WTC11 (cell line): ENCODE measurements at regions not wholly inside any gene's neighbourhood (a gene's known extent, or its start where the extent isn't known, plus 50 kb on each side); places are given as distances from the start of the nearest gene placed in this dataset.
"Not testable (repeated sequence)": the region's sequence is repeated elsewhere in the genome, so short reads cannot be mapped to it uniquely, and the experiment has no call there.

Experiments used
- ATAC-seq: fragments of 200-7000 bp; cut with Tn5 transposase; 2 replicates; pipeline ENCODE4 v1.10.0; 2021; ENCODE audit warnings: mild to moderate bottlenecking, moderate library complexity
- CTCF ChIA-PET: fragments of 300-600 bp; sonication (Branson Sonifier 250); formaldehyde crosslinking; loops from one replicate; lab custom pipeline; 2021; ENCODE audit warnings: antibody characterized with exemption; lab: Charles Lee
- POLR2A ChIA-PET: fragments of 350-600 bp; sonication (Branson Sonifier 250); formaldehyde crosslinking; loops from one replicate; lab custom pipeline; 2021; ENCODE audit warnings: antibody characterized with exemption; lab: Charles Lee
- DNase-seq: peaks from one replicate; pipeline ENCODE4 v3.0.0; 2021; ENCODE audit warnings: low spot score
- H3K27ac Mint-ChIP-seq: 2 replicates; pipeline ENCODE4 v1.8.0; 2021; ENCODE audit warnings: mixed read lengths
- H3K27me3 Mint-ChIP-seq: 2 replicates; pipeline ENCODE4 v1.8.0; 2021; ENCODE audit warnings: low read depth, mild to moderate bottlenecking, moderate library complexity, mixed read lengths
- H3K36me3 Mint-ChIP-seq: 2 replicates; pipeline ENCODE4 v1.8.0; 2021; ENCODE audit warnings: mixed read lengths
- H3K4me1 Mint-ChIP-seq: 2 replicates; pipeline ENCODE4 v1.8.0; 2022; ENCODE audit warnings: mixed read lengths
- H3K4me3 Mint-ChIP-seq: 2 replicates; pipeline ENCODE4 v1.8.0; 2021; ENCODE audit warnings: mild to moderate bottlenecking, moderate library complexity, mixed read lengths
- H3K9me3 Mint-ChIP-seq: 2 replicates; pipeline ENCODE4 v1.8.0; 2021; ENCODE audit warnings: mixed read lengths
- CBFB ChIP-seq: sonication (generic); formaldehyde crosslinking; IDR thresholded peaks from 2 replicates; pipeline ENCODE4 v1.8.1; 2022; ENCODE audit warnings: mild to moderate bottlenecking, low read depth, missing genetic modification reagents
- EMX1 ChIP-seq: fragments of 250-450 bp; sonication (Bioruptor Pico); IDR thresholded peaks from 2 replicates; pipeline ENCODE4 v1.8.0; 2021; ENCODE audit warnings: mild to moderate bottlenecking
- OVOL2 ChIP-seq: fragments of 250-450 bp; sonication (Bioruptor Pico); IDR thresholded peaks from 2 replicates; pipeline ENCODE4 v1.9.0; 2021; ENCODE audit warnings: mild to moderate bottlenecking, borderline replicate concordance
- SMAD3 ChIP-seq: sonication (generic); formaldehyde crosslinking; IDR thresholded peaks from 2 replicates; pipeline ENCODE4 v1.8.0; 2022; ENCODE audit warnings: missing genetic modification reagents, mild to moderate bottlenecking, borderline replicate concordance
- TEAD1 ChIP-seq: sonication (generic); formaldehyde crosslinking; IDR thresholded peaks from 2 replicates; pipeline ENCODE4 v1.8.0; 2022; ENCODE audit warnings: mild to moderate bottlenecking, missing genetic modification reagents
- ZBTB21 ChIP-seq: sonication (generic); formaldehyde crosslinking; IDR thresholded peaks from 2 replicates; pipeline ENCODE4 v1.8.1; 2023; ENCODE audit warnings: mild to moderate bottlenecking, missing genetic modification reagents, borderline replicate concordance
- ZNF138 ChIP-seq: sonication (generic); formaldehyde crosslinking; conservative IDR thresholded peaks from 2 replicates; pipeline ENCODE4 v1.8.1; 2022; ENCODE audit warnings: mild to moderate bottlenecking, moderate library complexity, missing genetic modification reagents
- ZNF396 ChIP-seq: fragments of 250-450 bp; sonication (Bioruptor Pico); IDR thresholded peaks from 2 replicates; pipeline ENCODE4 v1.8.0; 2021; ENCODE audit warnings: mild to moderate bottlenecking, moderate library complexity, borderline replicate concordance
- TF ChIP-seq, protein P1 (sequence below): sonication (generic); formaldehyde crosslinking; IDR thresholded peaks from 2 replicates; pipeline ENCODE4 v1.8.0; 2022; ENCODE audit warnings: missing genetic modification reagents
- TF ChIP-seq, protein P2 (sequence below): sonication (generic); formaldehyde crosslinking; IDR thresholded peaks from 2 replicates; pipeline ENCODE4 v1.8.1; 2023; ENCODE audit warnings: mild to moderate bottlenecking, missing genetic modification reagents
- TF ChIP-seq, protein P3 (sequence below): sonication (generic); formaldehyde crosslinking; IDR thresholded peaks from 2 replicates; pipeline ENCODE4 v1.8.0; 2022; ENCODE audit warnings: mild to moderate bottlenecking, missing genetic modification reagents
- TF ChIP-seq, protein P4 (sequence below): sonication (generic); formaldehyde crosslinking; IDR thresholded peaks from 2 replicates; pipeline ENCODE4 v1.8.1; 2022; ENCODE audit warnings: missing genetic modification reagents, borderline replicate concordance
- TF ChIP-seq, protein P5 (sequence below): sonication (generic); formaldehyde crosslinking; IDR thresholded peaks from 2 replicates; pipeline ENCODE4 v1.8.1; 2023; ENCODE audit warnings: mild to moderate bottlenecking, missing genetic modification reagents, moderate library complexity

DNA sequence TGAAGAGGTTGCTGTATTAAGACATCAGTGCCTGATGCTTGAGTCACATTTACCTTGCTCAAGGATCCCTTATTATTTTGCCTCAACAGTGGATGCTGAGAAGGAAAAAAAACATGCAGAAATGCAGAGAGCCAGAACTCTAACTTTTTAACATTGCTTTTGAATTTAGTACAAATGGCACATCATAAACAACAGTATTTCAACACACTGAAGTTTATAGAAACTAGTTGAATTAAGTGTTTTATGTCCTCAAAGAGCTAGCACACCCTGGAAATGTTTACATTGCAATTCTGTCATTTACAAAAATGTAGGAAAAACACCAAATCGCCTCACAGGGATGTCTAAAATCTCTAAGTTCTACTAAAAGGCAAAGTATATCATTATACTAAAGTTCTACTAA is 69.5 kb upstream of the BLTP1 start:
- CTCF ChIA-PET, result no interaction called here
- no peak for ATAC-seq
- POLR2A ChIA-PET, result no interaction called here

DNA sequence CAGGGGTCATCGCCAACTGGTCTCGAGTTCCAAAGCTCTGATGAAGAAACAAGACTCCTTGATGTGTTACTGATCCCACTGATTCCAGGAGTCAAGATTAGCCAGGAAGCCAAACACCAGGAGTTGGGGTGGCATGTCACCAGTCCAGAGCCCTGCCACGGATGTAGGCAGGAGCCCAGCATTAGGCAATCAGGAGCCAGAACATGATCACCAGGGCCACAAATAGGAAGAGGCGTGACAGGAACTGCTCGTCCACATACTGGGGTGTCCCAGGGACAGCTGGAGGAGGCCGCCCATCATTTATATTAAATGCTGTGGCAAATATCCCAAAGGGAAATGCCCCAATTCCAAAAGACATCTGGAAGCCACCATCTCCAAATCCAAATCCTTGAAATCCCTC is 74.5 kb upstream of the BLTP1 start:
- DNase-seq, H3K4me1 Mint-ChIP-seq, ATAC-seq, H3K36me3 Mint-ChIP-seq, CTCF ChIA-PET, H3K9me3 Mint-ChIP-seq, H3K27me3 Mint-ChIP-seq, H3K27ac Mint-ChIP-seq, H3K4me3 Mint-ChIP-seq: not testable (repeated sequence)
- POLR2A ChIA-PET, result interaction anchor here (0.7 kb wide), 1 partner anchor 228 kb away, joined by 4 read pairs; no protein-coding TSS in a partner anchor

More for the DNA sequence above, 69.5 kb upstream of the BLTP1 start:
- no peak for TF ChIP-seq OVOL2 (CRISPR knock-in tag)
- DNase-seq, result no peak
- no peaks in the 10 kb centered on the region; the same call in 1 of the 2 replicates for H3K27me3 Mint-ChIP-seq
- no peak overlapping the region for H3K4me3 Mint-ChIP-seq
- H3K27ac Mint-ChIP-seq, result no peak overlapping the region
- no peaks in the 10 kb centered on the region for H3K36me3 Mint-ChIP-seq
- H3K9me3 Mint-ChIP-seq, result peaks cover 8% of the 10 kb centered on the region
- peaks cover 17% of the 10 kb centered on the region for H3K4me1 Mint-ChIP-seq

DNA sequence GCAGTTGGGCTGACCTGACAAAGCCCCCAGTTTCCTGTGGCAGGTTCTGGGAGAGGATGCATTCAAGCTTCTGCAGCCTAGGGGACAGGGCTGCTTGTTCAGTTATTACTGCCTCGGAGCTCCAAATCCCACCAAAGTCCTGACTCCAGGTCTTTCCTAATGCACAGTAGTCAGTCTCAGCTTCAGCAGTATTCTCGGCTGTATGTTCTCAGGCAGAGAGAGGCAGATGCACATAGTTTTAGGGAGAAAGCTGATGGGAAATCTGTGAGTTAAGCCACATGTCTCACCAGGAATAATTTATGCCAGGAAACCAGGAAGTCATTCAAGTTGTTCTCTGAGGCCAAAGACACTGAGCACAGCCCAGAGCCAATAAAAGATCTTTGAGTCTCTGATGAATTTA is 75.3 kb upstream of the BLTP1 start:
- not testable (repeated sequence) for H3K4me1 Mint-ChIP-seq, H3K36me3 Mint-ChIP-seq, DNase-seq, H3K4me3 Mint-ChIP-seq, H3K9me3 Mint-ChIP-seq, H3K27me3 Mint-ChIP-seq
- ATAC-seq, result peak; percentile 84
- peak overlapping the region; percentile 60; the same call in 1 of the 2 replicates for H3K27ac Mint-ChIP-seq
- TF ChIP-seq, protein P1, sequence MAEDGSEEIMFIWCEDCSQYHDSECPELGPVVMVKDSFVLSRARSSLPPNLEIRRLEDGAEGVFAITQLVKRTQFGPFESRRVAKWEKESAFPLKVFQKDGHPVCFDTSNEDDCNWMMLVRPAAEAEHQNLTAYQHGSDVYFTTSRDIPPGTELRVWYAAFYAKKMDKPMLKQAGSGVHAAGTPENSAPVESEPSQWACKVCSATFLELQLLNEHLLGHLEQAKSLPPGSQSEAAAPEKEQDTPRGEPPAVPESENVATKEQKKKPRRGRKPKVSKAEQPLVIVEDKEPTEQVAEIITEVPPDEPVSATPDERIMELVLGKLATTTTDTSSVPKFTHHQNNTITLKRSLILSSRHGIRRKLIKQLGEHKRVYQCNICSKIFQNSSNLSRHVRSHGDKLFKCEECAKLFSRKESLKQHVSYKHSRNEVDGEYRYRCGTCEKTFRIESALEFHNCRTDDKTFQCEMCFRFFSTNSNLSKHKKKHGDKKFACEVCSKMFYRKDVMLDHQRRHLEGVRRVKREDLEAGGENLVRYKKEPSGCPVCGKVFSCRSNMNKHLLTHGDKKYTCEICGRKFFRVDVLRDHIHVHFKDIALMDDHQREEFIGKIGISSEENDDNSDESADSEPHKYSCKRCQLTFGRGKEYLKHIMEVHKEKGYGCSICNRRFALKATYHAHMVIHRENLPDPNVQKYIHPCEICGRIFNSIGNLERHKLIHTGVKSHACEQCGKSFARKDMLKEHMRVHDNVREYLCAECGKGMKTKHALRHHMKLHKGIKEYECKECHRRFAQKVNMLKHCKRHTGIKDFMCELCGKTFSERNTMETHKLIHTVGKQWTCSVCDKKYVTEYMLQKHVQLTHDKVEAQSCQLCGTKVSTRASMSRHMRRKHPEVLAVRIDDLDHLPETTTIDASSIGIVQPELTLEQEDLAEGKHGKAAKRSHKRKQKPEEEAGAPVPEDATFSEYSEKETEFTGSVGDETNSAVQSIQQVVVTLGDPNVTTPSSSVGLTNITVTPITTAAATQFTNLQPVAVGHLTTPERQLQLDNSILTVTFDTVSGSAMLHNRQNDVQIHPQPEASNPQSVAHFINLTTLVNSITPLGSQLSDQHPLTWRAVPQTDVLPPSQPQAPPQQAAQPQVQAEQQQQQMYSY (CRISPR knock-in tag), result peak; percentile 90
- TF ChIP-seq, all 79 proteins: peak for 1; not testable (repeated sequence) for 78
- CTCF ChIA-PET, POLR2A ChIA-PET: not testable (repeated sequence)

DNA sequence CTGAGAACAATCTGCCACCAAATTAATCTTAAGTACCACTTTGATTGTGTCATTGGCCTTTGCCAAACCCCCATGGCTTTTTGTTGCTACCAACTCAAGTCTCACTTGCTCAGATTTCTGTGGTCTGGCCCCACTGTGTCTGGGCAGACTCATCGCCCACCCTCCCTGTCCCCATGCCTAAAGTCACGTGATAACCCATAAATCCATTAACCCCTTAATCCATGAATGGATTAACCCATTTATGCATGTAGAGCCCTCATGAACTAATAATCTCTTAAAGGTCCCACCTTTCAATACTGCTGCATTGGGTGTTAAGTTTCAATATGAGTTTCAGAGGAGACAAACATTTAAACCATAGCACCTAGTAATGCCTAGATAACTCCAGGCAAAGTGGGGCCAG is 78.5 kb upstream of the BLTP1 start:
- ChIA-PET POLR2A (no interaction called here), CTCF (no interaction called here)
- H3K9me3 Mint-ChIP-seq, result no peaks in the 10 kb centered on the region
- DNase-seq (no peak), ATAC-seq (no peak)
- no peaks in the 10 kb centered on the region for H3K36me3 Mint-ChIP-seq
- TF ChIP-seq ZBTB21, result no peak
- TF ChIP-seq, protein P2, sequence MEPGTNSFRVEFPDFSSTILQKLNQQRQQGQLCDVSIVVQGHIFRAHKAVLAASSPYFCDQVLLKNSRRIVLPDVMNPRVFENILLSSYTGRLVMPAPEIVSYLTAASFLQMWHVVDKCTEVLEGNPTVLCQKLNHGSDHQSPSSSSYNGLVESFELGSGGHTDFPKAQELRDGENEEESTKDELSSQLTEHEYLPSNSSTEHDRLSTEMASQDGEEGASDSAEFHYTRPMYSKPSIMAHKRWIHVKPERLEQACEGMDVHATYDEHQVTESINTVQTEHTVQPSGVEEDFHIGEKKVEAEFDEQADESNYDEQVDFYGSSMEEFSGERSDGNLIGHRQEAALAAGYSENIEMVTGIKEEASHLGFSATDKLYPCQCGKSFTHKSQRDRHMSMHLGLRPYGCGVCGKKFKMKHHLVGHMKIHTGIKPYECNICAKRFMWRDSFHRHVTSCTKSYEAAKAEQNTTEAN (CRISPR knock-in tag), result no peak
- no peak for TF ChIP-seq EMX1 (CRISPR knock-in tag)
- TF ChIP-seq ZNF396 (CRISPR knock-in tag), result no peak
- TF ChIP-seq, protein P3, sequence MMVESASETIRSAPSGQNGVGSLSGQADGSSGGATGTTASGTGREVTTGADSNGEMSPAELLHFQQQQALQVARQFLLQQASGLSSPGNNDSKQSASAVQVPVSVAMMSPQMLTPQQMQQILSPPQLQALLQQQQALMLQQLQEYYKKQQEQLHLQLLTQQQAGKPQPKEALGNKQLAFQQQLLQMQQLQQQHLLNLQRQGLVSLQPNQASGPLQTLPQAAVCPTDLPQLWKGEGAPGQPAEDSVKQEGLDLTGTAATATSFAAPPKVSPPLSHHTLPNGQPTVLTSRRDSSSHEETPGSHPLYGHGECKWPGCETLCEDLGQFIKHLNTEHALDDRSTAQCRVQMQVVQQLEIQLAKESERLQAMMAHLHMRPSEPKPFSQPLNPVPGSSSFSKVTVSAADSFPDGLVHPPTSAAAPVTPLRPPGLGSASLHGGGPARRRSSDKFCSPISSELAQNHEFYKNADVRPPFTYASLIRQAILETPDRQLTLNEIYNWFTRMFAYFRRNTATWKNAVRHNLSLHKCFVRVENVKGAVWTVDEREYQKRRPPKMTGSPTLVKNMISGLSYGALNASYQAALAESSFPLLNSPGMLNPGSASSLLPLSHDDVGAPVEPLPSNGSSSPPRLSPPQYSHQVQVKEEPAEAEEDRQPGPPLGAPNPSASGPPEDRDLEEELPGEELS (CRISPR knock-in tag), result no peak
- no peak for TF ChIP-seq CBFB
- TF ChIP-seq, protein P4, sequence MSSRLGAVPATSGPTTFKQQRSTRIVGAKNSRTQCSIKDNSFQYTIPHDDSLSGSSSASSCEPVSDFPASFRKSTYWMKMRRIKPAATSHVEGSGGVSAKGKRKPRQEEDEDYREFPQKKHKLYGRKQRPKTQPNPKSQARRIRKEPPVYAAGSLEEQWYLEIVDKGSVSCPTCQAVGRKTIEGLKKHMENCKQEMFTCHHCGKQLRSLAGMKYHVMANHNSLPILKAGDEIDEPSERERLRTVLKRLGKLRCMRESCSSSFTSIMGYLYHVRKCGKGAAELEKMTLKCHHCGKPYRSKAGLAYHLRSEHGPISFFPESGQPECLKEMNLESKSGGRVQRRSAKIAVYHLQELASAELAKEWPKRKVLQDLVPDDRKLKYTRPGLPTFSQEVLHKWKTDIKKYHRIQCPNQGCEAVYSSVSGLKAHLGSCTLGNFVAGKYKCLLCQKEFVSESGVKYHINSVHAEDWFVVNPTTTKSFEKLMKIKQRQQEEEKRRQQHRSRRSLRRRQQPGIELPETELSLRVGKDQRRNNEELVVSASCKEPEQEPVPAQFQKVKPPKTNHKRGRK, result no peak
- no peak for TF ChIP-seq TEAD1 (CRISPR knock-in tag)
- no peak for TF ChIP-seq SMAD3
- TF ChIP-seq, protein P5, sequence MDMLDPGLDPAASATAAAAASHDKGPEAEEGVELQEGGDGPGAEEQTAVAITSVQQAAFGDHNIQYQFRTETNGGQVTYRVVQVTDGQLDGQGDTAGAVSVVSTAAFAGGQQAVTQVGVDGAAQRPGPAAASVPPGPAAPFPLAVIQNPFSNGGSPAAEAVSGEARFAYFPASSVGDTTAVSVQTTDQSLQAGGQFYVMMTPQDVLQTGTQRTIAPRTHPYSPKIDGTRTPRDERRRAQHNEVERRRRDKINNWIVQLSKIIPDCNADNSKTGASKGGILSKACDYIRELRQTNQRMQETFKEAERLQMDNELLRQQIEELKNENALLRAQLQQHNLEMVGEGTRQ (CRISPR knock-in tag), result no peak
- TF ChIP-seq ZNF138 (CRISPR knock-in tag), result no peak
- no peaks in the 10 kb centered on the region; the same call in 1 of the 2 replicates for H3K27me3 Mint-ChIP-seq
- H3K27ac Mint-ChIP-seq, result no peak overlapping the region
- no peak overlapping the region for H3K4me3 Mint-ChIP-seq
- H3K4me1 Mint-ChIP-seq, result peaks cover 5% of the 10 kb centered on the region
